Panc1 (cell line): ENCODE measurements at regions not wholly inside any gene's neighbourhood (a gene's known extent, or its start where the extent isn't known, plus 50 kb on each side); places are given as distances from the start of the nearest gene placed in this dataset.

Experiments used
- ATAC-seq: fragments of 200-7000 bp; cut with Tn5 transposase; 2 replicates; pipeline ENCODE4 v1.9.1; 2020; ENCODE audit warnings: mild to moderate bottlenecking, moderate library complexity
- BruUV-seq: library from RNA; stranded (reverse); fragments of 400-500 nt; replicated peaks from 2 replicates; lab custom pipeline; 2021; lab: Mats Ljungman, UMichigan
- CTCF ChIA-PET: fragments of 300-600 bp; sonication (Branson Sonifier 250); formaldehyde crosslinking; loops from one replicate; lab custom pipeline; 2022; ENCODE audit warnings: antibody characterized with exemption; lab: Charles Lee
- POLR2A ChIA-PET: fragments of 300-600 bp; sonication (Branson Sonifier 250); formaldehyde crosslinking; loops from one replicate; lab custom pipeline; 2022; ENCODE audit warnings: antibody characterized with exemption; lab: Charles Lee
- DNase-seq: peaks from one replicate; pipeline ENCODE4 v3.0.0-alpha.2; 2010; ENCODE audit warnings: low read depth, low spot score
- H3K27ac ChIP-seq: 2 replicates; pipeline ENCODE4 v1.5.1; 2011; ENCODE audit warnings: mild to moderate bottlenecking, low read length, inconsistent platforms
- H3K27me3 ChIP-seq: fragments of 200-500 bp; sonication (Bioruptor generic); 2 replicates; pipeline ENCODE4 v1.6.0; 2014; ENCODE audit warnings: low read length, inconsistent platforms; ENCODE audit not compliant: control insufficient read depth, insufficient read depth
- H3K36me3 ChIP-seq: fragments of 200-500 bp; sonication (Bioruptor generic); 2 replicates; pipeline ENCODE4 v1.5.1; 2014; ENCODE audit warnings: inconsistent platforms, mild to moderate bottlenecking, low read length, moderate library complexity; ENCODE audit not compliant: control insufficient read depth, insufficient read depth
- H3K4me1 ChIP-seq: 2 replicates; pipeline ENCODE4 v1.5.1; 2011; ENCODE audit warnings: inconsistent platforms, mild to moderate bottlenecking, low read length, moderate library complexity; ENCODE audit not compliant: control insufficient read depth, insufficient read depth
- H3K4me3 ChIP-seq, 2 experiments: 2 replicates each; pipeline ENCODE4 v1.5.1; 2011 to 2012; ENCODE audit warnings: low read depth in 2 of 2, low read length in 2 of 2, mild to moderate bottlenecking in 2 of 2, inconsistent platforms in 1 of 2, moderate library complexity in 1 of 2
- H3K9me3 ChIP-seq: fragments of 200-500 bp; sonication (Bioruptor generic); 2 replicates; pipeline ENCODE4 v1.5.1; 2014; ENCODE audit warnings: low read depth, mild to moderate bottlenecking, inconsistent platforms, low read length, moderate library complexity; ENCODE audit not compliant: control insufficient read depth, insufficient read depth
- POLR2AphosphoS5 ChIP-seq: IDR thresholded peaks from 2 replicates; pipeline ENCODE4 v1.6.1; 2012; ENCODE audit warnings: mild to moderate bottlenecking, low read depth, low read length, moderate library complexity
- SIN3A ChIP-seq: IDR thresholded peaks from 2 replicates; pipeline ENCODE4 v1.6.1; 2012; ENCODE audit warnings: low read depth, mild to moderate bottlenecking, low read length, moderate library complexity, borderline replicate concordance; ENCODE audit not compliant: insufficient read depth
- TCF7L2 ChIP-seq: IDR thresholded peaks from 2 replicates; pipeline ENCODE4 v1.6.1; 2011; ENCODE audit warnings: mild to moderate bottlenecking, low read depth, low read length, inconsistent platforms
- in situ Hi-C: cut with HindIII; loops from 2 replicates; pipeline ENCODE4 v1.10.0; 2016; ENCODE audit warnings: low sequenced_read_pairs, low pct_unique_long_range_greater_than_20kb
- intact Hi-C: fragments of 100-400 bp; cut with micrococcal nuclease; formaldehyde crosslinking; loops from one replicate; pipeline ENCODE4 v1.10.0; 2022; ENCODE audit not compliant: unreplicated experiment
- TF ChIP-seq, protein P1 (sequence below): fragments of 450-650 bp; IDR thresholded peaks from 2 replicates; pipeline ENCODE4 v1.5.1; 2017; ENCODE audit warnings: mild to moderate bottlenecking
- TF ChIP-seq, protein P2 (sequence below), 2 experiments: IDR thresholded peaks; 2 replicates each; pipeline ENCODE4 v1.6.1; 2011 to 2012; ENCODE audit warnings: low read depth in 2 of 2, control low read depth in 1 of 2, low read length in 1 of 2, mild to moderate bottlenecking in 1 of 2, moderate library complexity in 1 of 2; ENCODE audit not compliant: insufficient read depth in 1 of 2

DNA sequence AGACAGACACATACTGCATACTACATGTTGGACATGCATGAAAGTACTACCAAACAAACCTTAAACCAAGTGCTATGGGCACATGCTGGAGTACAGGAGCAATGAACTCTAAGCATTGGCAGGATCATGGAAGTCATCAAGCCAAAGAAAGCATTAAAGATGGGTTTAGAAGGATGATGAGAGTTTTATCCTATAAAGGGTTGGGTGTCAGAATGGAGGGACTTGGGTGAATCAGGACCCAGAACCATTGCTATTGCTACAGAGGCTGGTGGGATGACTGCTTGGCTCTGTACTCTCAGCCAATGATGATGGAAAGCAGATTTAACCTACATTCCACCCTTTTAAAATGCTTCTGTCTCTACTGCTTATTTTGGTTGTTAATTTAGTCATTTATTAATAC, 233.9 kb upstream of the EDA2R start:
- in situ Hi-C loops = no loop called here
- DNase-seq (no peak), ATAC-seq (no peak)
- no peaks in the 10 kb centered on the region for H3K27me3 ChIP-seq
- POLR2A ChIA-PET = no interaction called here
- no TSS peak for BruUV-seq
- CTCF ChIA-PET = no interaction called here
- no peaks in the 10 kb centered on the region for H3K9me3 ChIP-seq
- H3K36me3 ChIP-seq = no peaks in the 10 kb centered on the region
- H3K27ac ChIP-seq = no peak overlapping the region
- TF ChIP-seq POLR2AphosphoS5 (no peak), SIN3A (no peak), TCF7L2 (no peak)
- TF ChIP-seq, protein P1, sequence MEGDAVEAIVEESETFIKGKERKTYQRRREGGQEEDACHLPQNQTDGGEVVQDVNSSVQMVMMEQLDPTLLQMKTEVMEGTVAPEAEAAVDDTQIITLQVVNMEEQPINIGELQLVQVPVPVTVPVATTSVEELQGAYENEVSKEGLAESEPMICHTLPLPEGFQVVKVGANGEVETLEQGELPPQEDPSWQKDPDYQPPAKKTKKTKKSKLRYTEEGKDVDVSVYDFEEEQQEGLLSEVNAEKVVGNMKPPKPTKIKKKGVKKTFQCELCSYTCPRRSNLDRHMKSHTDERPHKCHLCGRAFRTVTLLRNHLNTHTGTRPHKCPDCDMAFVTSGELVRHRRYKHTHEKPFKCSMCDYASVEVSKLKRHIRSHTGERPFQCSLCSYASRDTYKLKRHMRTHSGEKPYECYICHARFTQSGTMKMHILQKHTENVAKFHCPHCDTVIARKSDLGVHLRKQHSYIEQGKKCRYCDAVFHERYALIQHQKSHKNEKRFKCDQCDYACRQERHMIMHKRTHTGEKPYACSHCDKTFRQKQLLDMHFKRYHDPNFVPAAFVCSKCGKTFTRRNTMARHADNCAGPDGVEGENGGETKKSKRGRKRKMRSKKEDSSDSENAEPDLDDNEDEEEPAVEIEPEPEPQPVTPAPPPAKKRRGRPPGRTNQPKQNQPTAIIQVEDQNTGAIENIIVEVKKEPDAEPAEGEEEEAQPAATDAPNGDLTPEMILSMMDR = no peak
- TF ChIP-seq, protein P2, sequence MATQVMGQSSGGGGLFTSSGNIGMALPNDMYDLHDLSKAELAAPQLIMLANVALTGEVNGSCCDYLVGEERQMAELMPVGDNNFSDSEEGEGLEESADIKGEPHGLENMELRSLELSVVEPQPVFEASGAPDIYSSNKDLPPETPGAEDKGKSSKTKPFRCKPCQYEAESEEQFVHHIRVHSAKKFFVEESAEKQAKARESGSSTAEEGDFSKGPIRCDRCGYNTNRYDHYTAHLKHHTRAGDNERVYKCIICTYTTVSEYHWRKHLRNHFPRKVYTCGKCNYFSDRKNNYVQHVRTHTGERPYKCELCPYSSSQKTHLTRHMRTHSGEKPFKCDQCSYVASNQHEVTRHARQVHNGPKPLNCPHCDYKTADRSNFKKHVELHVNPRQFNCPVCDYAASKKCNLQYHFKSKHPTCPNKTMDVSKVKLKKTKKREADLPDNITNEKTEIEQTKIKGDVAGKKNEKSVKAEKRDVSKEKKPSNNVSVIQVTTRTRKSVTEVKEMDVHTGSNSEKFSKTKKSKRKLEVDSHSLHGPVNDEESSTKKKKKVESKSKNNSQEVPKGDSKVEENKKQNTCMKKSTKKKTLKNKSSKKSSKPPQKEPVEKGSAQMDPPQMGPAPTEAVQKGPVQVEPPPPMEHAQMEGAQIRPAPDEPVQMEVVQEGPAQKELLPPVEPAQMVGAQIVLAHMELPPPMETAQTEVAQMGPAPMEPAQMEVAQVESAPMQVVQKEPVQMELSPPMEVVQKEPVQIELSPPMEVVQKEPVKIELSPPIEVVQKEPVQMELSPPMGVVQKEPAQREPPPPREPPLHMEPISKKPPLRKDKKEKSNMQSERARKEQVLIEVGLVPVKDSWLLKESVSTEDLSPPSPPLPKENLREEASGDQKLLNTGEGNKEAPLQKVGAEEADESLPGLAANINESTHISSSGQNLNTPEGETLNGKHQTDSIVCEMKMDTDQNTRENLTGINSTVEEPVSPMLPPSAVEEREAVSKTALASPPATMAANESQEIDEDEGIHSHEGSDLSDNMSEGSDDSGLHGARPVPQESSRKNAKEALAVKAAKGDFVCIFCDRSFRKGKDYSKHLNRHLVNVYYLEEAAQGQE (IDR thresholded peaks at IDR 0.05; ENCODE audit: insufficient read depth in 1 of 2, low read depth in 2 of 2, low read length in 1 of 2) = no peak
- no peaks in the 10 kb centered on the region for H3K4me1 ChIP-seq
- H3K4me3 ChIP-seq = no peak overlapping the region
- intact Hi-C loops = no loop called here

DNA sequence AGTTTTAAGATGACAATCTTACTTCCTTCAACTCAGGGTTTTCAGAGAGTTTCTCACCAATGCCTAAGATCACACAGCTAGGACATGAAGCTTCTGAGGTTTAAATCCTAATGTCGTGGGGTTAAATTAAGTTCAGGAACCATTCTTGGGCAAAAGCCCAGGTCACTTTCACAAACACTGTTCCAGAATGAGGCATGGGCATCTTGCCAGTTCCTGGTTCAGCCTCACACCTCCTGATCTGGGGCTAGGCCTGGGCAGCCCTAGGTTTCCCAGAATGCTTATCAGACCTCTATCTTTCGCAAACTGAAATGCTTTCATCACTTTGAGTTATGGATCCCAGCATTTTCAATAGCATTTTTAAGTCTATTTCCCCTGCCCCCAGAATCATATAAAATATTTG, 224.8 kb upstream of the EDA2R start:
- Histone ChIP-seq H3K4me3 (no peak overlapping the region), H3K27me3 (no peaks in the 10 kb centered on the region), H3K9me3 (no peaks in the 10 kb centered on the region), H3K4me1 (no peaks in the 10 kb centered on the region), H3K27ac (no peak overlapping the region), H3K36me3 (no peaks in the 10 kb centered on the region)
- BruUV-seq = no TSS peak
- no peak for DNase-seq
- intact Hi-C loops = no loop called here
- ChIA-PET CTCF (no interaction called here), POLR2A (no interaction called here)
- ATAC-seq = no peak
- TF ChIP-seq, protein P2 (IDR thresholded peaks at IDR 0.05; ENCODE audit: insufficient read depth in 1 of 2, low read depth in 2 of 2, low read length in 1 of 2) = no peak
- TF ChIP-seq TCF7L2 (no peak), POLR2AphosphoS5 (no peak), SIN3A (no peak)
- TF ChIP-seq, protein P1 = no peak
- in situ Hi-C loops = no loop called here
